ENCODE measurements at regions not wholly inside any gene's neighbourhood (a gene's known extent, or its start where the extent isn't known, plus 50 kb on each side); places are given as distances from the start of the nearest gene placed in this dataset.

- TF ChIP-seq RAD21 (IDR thresholded peaks at IDR 0.05 in 1 of 2, conservative IDR thresholded peaks at IDR 0.05 in 1 of 2; ENCODE audit: low read depth in 2 of 2, low read length in 2 of 2) (no peak), TAF1 (IDR thresholded peaks at IDR 0.05; ENCODE audit: low read depth, low read length) (no peak), POLR2A (IDR thresholded peaks at IDR 0.05; ENCODE audit: control extremely low read depth in 1 of 2, low read depth in 2 of 2, low read length in 2 of 2) (no peak), CHD1 (IDR thresholded peaks at IDR 0.05; ENCODE audit: low read depth, low read length) (no peak), CTCF (IDR thresholded peaks at IDR 0.05; ENCODE audit: control extremely low read depth in 1 of 3, insufficient read depth in 1 of 3, low read depth in 1 of 3, low read length in 3 of 3) (no peak), EZH2 (IDR thresholded peaks at IDR 0.05; ENCODE audit: low read depth, low read length, severe bottlenecking) (no peak)
These were observed 1403.3 kb upstream of the DDX18 start for GRCh38 chr2:116411211-116411610.

All from H1 (cell line).